ENCODE measurements at regions not wholly inside any gene's neighbourhood (a gene's known extent, or its start where the extent isn't known, plus 50 kb on each side); places are given as distances from the start of the nearest gene placed in this dataset.

- TF ChIP-seq CTCF (conservative IDR thresholded peaks at IDR 0.05 in 1 of 2, IDR thresholded peaks at IDR 0.05 in 1 of 2; ENCODE audit: extremely low read depth in 1 of 2, insufficient read depth in 1 of 2, low read depth in 1 of 2, low read length in 2 of 2) (no peak), EZH2 (IDR thresholded peaks at IDR 0.05; ENCODE audit: borderline replicate concordance, low read length) (no peak)
These were observed 281.1 kb downstream of the SLC7A11 start for GRCh38 chr4:137961051-137961438.
